ENCODE measurements at regions not wholly inside any gene's neighbourhood (a gene's known extent, or its start where the extent isn't known, plus 50 kb on each side); places are given as distances from the start of the nearest gene placed in this dataset.
"Not testable (repeated sequence)": the region's sequence is repeated elsewhere in the genome, so short reads cannot be mapped to it uniquely, and the experiment has no call there.

- Histone ChIP-seq H3K27me3 (no peaks in the 10 kb centered on the region), H3K9me3 (no peaks in the 10 kb centered on the region), H3K4me3 (no peak overlapping the region), H3K36me3 (no peaks in the 10 kb centered on the region)
- DNase-seq: no peak
These were observed 559.5 kb downstream of the SOCS6 start for GRCh38 chr18:70848329-70848728.

- no peak overlapping the region for H3K4me3 ChIP-seq
- no peak for DNase-seq
- no peaks in the 10 kb centered on the region for H3K27me3 ChIP-seq
- no peaks in the 10 kb centered on the region for H3K36me3 ChIP-seq
- no peaks in the 10 kb centered on the region for H3K9me3 ChIP-seq
These were observed 551.8 kb downstream of the SOCS6 start for GRCh38 chr18:70840649-70841048.

GRCh38 chr18:70827632-70828031 lies 538.8 kb downstream of the SOCS6 start:
- Histone ChIP-seq H3K36me3 (no peaks in the 10 kb centered on the region), H3K4me3 (no peak overlapping the region), H3K9me3 (no peaks in the 10 kb centered on the region), H3K27me3 (no peaks in the 10 kb centered on the region)
- DNase-seq: no peak

- no peak overlapping the region for H3K4me3 ChIP-seq
- no peak for DNase-seq
- H3K36me3 ChIP-seq: no peaks in the 10 kb centered on the region
- H3K9me3 ChIP-seq: no peaks in the 10 kb centered on the region
- H3K27me3 ChIP-seq: no peaks in the 10 kb centered on the region
These were observed 537.7 kb downstream of the SOCS6 start for GRCh38 chr18:70826571-70826970.

GRCh38 chr18:70822691-70823090 lies 533.8 kb downstream of the SOCS6 start:
- Histone ChIP-seq H3K4me3 (no peak overlapping the region), H3K27me3 (no peaks in the 10 kb centered on the region), H3K9me3 (no peaks in the 10 kb centered on the region), H3K36me3 (no peaks in the 10 kb centered on the region)
- no peak for DNase-seq

GRCh38 chr18:70822117-70822516 lies 533.3 kb downstream of the SOCS6 start:
- Histone ChIP-seq H3K36me3 (no peaks in the 10 kb centered on the region), H3K9me3 (no peaks in the 10 kb centered on the region), H3K4me3 (no peak overlapping the region), H3K27me3 (no peaks in the 10 kb centered on the region)
- no peak for DNase-seq

- Histone ChIP-seq H3K36me3 (no peaks in the 10 kb centered on the region), H3K27me3 (no peaks in the 10 kb centered on the region), H3K9me3 (no peaks in the 10 kb centered on the region), H3K4me3 (no peak overlapping the region)
- DNase-seq: no peak
These were observed 519.7 kb downstream of the SOCS6 start for GRCh38 chr18:70808481-70809056.

- H3K36me3 ChIP-seq: no peaks in the 10 kb centered on the region
- peak; percentile 35 for DNase-seq
- H3K27me3 ChIP-seq: 0 out of 2 replicates have a peak, but pooled peaks cover 3% of the 10 kb centered on the region
- no peaks in the 10 kb centered on the region for H3K9me3 ChIP-seq
- H3K4me3 ChIP-seq: no peak overlapping the region
These were observed 493.1 kb downstream of the SOCS6 start for GRCh38 chr18:70781860-70782453.

GRCh38 chr18:70766254-70766653 lies 477.4 kb downstream of the SOCS6 start:
- not testable (repeated sequence) for H3K27me3 ChIP-seq, DNase-seq, H3K9me3 ChIP-seq, H3K36me3 ChIP-seq, H3K4me3 ChIP-seq

- no peak for DNase-seq
- Histone ChIP-seq H3K9me3 (no peaks in the 10 kb centered on the region), H3K36me3 (no peaks in the 10 kb centered on the region), H3K27me3 (no peaks in the 10 kb centered on the region), H3K4me3 (no peak overlapping the region)
These were observed 474.0 kb downstream of the SOCS6 start for GRCh38 chr18:70762812-70763211.

GRCh38 chr18:70758780-70759179 lies 469.9 kb downstream of the SOCS6 start:
- H3K4me3 ChIP-seq: no peak overlapping the region
- DNase-seq: no peak
- H3K36me3 ChIP-seq: no peaks in the 10 kb centered on the region
- H3K9me3 ChIP-seq: no peaks in the 10 kb centered on the region
- H3K27me3 ChIP-seq: no peaks in the 10 kb centered on the region

GRCh38 chr18:70754486-70754885 lies 465.6 kb downstream of the SOCS6 start:
- Histone ChIP-seq H3K27me3 (no peaks in the 10 kb centered on the region), H3K36me3 (no peaks in the 10 kb centered on the region), H3K4me3 (no peak overlapping the region), H3K9me3 (no peaks in the 10 kb centered on the region)
- DNase-seq: no peak

- Histone ChIP-seq H3K4me3 (no peak overlapping the region), H3K27me3 (no peaks in the 10 kb centered on the region), H3K9me3 (no peaks in the 10 kb centered on the region), H3K36me3 (no peaks in the 10 kb centered on the region)
- DNase-seq: no peak
These were observed 444.1 kb downstream of the SOCS6 start for GRCh38 chr18:70732916-70733315.

GRCh38 chr18:70732188-70732587 lies 443.3 kb downstream of the SOCS6 start:
- H3K27me3 ChIP-seq: no peaks in the 10 kb centered on the region
- no peaks in the 10 kb centered on the region for H3K36me3 ChIP-seq
- no peaks in the 10 kb centered on the region for H3K9me3 ChIP-seq
- no peak overlapping the region for H3K4me3 ChIP-seq
- no peak for DNase-seq

GRCh38 chr18:70720607-70721006 lies 431.8 kb downstream of the SOCS6 start:
- H3K36me3 ChIP-seq: no peaks in the 10 kb centered on the region
- no peaks in the 10 kb centered on the region for H3K27me3 ChIP-seq
- DNase-seq: no peak
- no peaks in the 10 kb centered on the region for H3K9me3 ChIP-seq
- no peak overlapping the region for H3K4me3 ChIP-seq

GRCh38 chr18:70709720-70710119 lies 420.9 kb downstream of the SOCS6 start:
- Histone ChIP-seq H3K27me3 (no peaks in the 10 kb centered on the region), H3K36me3 (no peaks in the 10 kb centered on the region), H3K9me3 (no peaks in the 10 kb centered on the region), H3K4me3 (no peak overlapping the region)
- DNase-seq: no peak

GRCh38 chr18:70709144-70709543 lies 420.3 kb downstream of the SOCS6 start:
- no peaks in the 10 kb centered on the region for H3K27me3 ChIP-seq
- no peaks in the 10 kb centered on the region for H3K9me3 ChIP-seq
- no peak for DNase-seq
- no peak overlapping the region for H3K4me3 ChIP-seq
- no peaks in the 10 kb centered on the region for H3K36me3 ChIP-seq

GRCh38 chr18:70705831-70706416 lies 417.1 kb downstream of the SOCS6 start:
- DNase-seq: no peak
- Histone ChIP-seq H3K9me3 (no peaks in the 10 kb centered on the region), H3K36me3 (no peaks in the 10 kb centered on the region), H3K27me3 (no peaks in the 10 kb centered on the region), H3K4me3 (no peak overlapping the region)

Data from MG63 (cell line).